DND-41 (cell line): ENCODE measurements at regions not wholly inside any gene's neighbourhood (a gene's known extent, or its start where the extent isn't known, plus 50 kb on each side); places are given as distances from the start of the nearest gene placed in this dataset.

ENCODE experiments used
- ATAC-seq: fragments of 200-7000 bp; cut with Tn5 transposase; 3 replicates; pipeline ENCODE4 v1.9.1; 2021; ENCODE audit warnings: low read depth; ENCODE audit not compliant: insufficient read depth
- DNase-seq: peaks from one replicate; pipeline ENCODE4 v3.0.0-alpha.2; 2020
- H2AFZ ChIP-seq: 2 replicates; pipeline ENCODE4 v1.6.0; 2012; ENCODE audit warnings: low read depth, low read length
- H3K27ac ChIP-seq: 2 replicates; pipeline ENCODE4 v1.5.1; 2012; ENCODE audit warnings: low read length, inconsistent platforms
- H3K27me3 ChIP-seq: fragments of 200-600 bp; sonication (generic); 2 replicates; pipeline ENCODE4 v1.6.0; 2012; ENCODE audit warnings: low read length, mild to moderate bottlenecking, inconsistent platforms; ENCODE audit not compliant: insufficient read depth, poor library complexity
- H3K36me3 ChIP-seq: 2 replicates; pipeline ENCODE4 v1.5.1; 2012; ENCODE audit warnings: low read length, inconsistent platforms; ENCODE audit not compliant: insufficient read depth
- H3K4me1 ChIP-seq: 2 replicates; pipeline ENCODE4 v1.5.1; 2012; ENCODE audit warnings: mild to moderate bottlenecking, low read length; ENCODE audit not compliant: insufficient read depth
- H3K4me2 ChIP-seq: 2 replicates; pipeline ENCODE4 v1.6.0; 2012; ENCODE audit warnings: mild to moderate bottlenecking, moderate library complexity, low read length, inconsistent platforms; ENCODE audit not compliant: insufficient read depth
- H3K4me3 ChIP-seq, 2 experiments: fragments of 200-600 bp in 1 of 2; shearing (Covaris generic) in 1 of 2; 2 replicates each; pipeline ENCODE4 v1.5.1; 2012 to 2016; ENCODE audit warnings: inconsistent platforms in 2 of 2, low read length in 2 of 2, mild to moderate bottlenecking in 2 of 2, low read depth in 1 of 2, moderate library complexity in 1 of 2
- H3K79me2 ChIP-seq: 2 replicates; pipeline ENCODE4 v1.6.0; 2012; ENCODE audit warnings: low read length, inconsistent platforms; ENCODE audit not compliant: insufficient read depth
- H3K9ac ChIP-seq: 2 replicates; pipeline ENCODE4 v1.6.0; 2012; ENCODE audit warnings: low read depth, mild to moderate bottlenecking, inconsistent platforms, low read length, moderate library complexity
- H3K9me3 ChIP-seq: 2 replicates; pipeline ENCODE4 v1.5.1; 2012; ENCODE audit warnings: low read length, moderate library complexity, mild to moderate bottlenecking, inconsistent platforms; ENCODE audit not compliant: insufficient read depth, severe bottlenecking
- H4K20me1 ChIP-seq: 2 replicates; pipeline ENCODE4 v1.6.0; 2012; ENCODE audit warnings: low read length; ENCODE audit not compliant: insufficient read depth
- CTCF ChIP-seq: IDR thresholded peaks from 2 replicates; pipeline ENCODE4 v1.5.1; 2012; ENCODE audit warnings: borderline replicate concordance, low read length, moderate library complexity, mild to moderate bottlenecking; ENCODE audit not compliant: poor library complexity, severe bottlenecking; ENCODE audit errors: extremely low read depth
- EZH2 ChIP-seq: IDR thresholded peaks from 3 replicates; pipeline ENCODE4 v1.6.1; 2012; ENCODE audit warnings: borderline replicate concordance, low read depth, mild to moderate bottlenecking, moderate library complexity, low read length, inconsistent platforms; ENCODE audit not compliant: severe bottlenecking

DNA sequence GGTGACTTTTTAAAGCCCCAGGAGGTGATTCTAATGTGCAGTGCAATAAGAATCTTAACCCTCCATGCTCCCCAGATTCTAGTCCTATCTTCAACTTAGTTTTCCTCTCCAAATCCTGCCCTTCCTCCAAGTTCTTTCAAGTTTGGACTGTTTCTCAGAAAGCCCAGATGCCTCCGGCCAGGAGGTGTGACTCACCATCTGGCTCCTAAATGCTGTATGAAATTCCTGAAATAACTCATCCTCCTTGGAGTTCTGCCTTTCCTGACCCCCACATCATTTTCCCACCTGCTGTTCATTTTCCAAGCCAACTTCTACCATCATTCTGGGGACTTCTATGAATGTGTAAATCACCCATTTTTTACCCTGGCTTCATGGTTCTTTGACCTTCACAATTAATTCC lies 118.2 kb upstream of the NOL4 start:
- Histone ChIP-seq H3K36me3 (no peaks in the 10 kb centered on the region), H3K4me2 (no peak overlapping the region), H3K4me3 (no peak overlapping the region), H3K27ac (no peak overlapping the region), H3K9me3 (no peaks in the 10 kb centered on the region), H3K4me1 (no peaks in the 10 kb centered on the region), H2AFZ (no peak overlapping the region), H3K79me2 (no peaks in the 10 kb centered on the region), H3K27me3 (no peaks in the 10 kb centered on the region), H4K20me1 (no peaks in the 10 kb centered on the region), H3K9ac (no peak overlapping the region)
- ATAC-seq: no peak
- no peak for TF ChIP-seq EZH2
- TF ChIP-seq CTCF: no peak
- no peak for DNase-seq

DNA sequence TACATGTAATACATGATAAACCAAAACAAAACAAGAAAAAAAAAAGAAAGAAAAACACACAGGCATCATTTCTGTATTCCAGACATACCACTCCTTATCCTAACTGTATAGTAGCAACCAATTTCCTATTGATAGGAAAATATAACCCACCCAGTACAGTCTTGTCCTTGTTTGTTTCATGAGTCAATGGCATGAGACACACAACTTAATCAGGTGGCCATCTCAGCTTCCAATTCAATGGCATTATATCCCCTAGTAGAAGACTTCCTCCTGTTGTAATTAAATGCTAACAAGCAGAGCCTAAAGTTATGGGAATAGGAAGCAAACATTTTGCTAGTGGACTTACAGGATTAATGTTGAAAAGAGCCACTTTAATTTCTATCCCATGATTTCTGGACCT lies 121.0 kb upstream of the NOL4 start:
- no peaks in the 10 kb centered on the region for H3K27me3 ChIP-seq
- H3K79me2 ChIP-seq: no peaks in the 10 kb centered on the region
- no peak overlapping the region for H3K4me2 ChIP-seq
- ATAC-seq (no peak), DNase-seq (no peak)
- H4K20me1 ChIP-seq: no peaks in the 10 kb centered on the region
- no peak overlapping the region for H3K9ac ChIP-seq
- no peak overlapping the region for H2AFZ ChIP-seq
- H3K4me3 ChIP-seq: no peak overlapping the region
- no peaks in the 10 kb centered on the region for H3K9me3 ChIP-seq
- no peak overlapping the region for H3K27ac ChIP-seq
- no peaks in the 10 kb centered on the region for H3K4me1 ChIP-seq
- TF ChIP-seq EZH2: no peak
- TF ChIP-seq CTCF: no peak
- no peaks in the 10 kb centered on the region for H3K36me3 ChIP-seq

DNA sequence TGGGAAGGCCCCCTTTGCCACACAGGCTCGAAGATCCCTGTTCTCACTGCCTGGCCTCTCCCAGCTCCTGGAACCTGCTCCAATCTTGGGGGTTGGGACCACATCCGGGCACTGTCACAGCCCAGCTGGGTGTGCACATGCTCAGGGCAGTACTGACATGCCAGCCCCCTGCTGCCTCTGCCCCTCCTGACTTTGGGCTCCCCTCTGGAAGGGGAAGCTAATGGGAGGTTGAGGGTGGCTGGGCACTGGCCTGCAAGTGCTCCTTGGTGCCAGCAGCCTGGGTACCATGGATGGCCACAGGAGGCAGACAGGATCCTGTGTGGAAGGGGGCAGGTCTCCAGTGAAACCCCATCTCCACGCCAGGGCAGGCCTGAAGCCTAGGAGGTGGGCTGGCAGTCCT lies 126.1 kb upstream of the NOL4 start:
- no peaks in the 10 kb centered on the region for H4K20me1 ChIP-seq
- H2AFZ ChIP-seq: no peak overlapping the region
- no peaks in the 10 kb centered on the region for H3K27me3 ChIP-seq
- no peak overlapping the region for H3K9ac ChIP-seq
- H3K4me1 ChIP-seq: no peaks in the 10 kb centered on the region
- H3K79me2 ChIP-seq: no peaks in the 10 kb centered on the region
- ATAC-seq (no peak), DNase-seq (no peak)
- no peaks in the 10 kb centered on the region for H3K36me3 ChIP-seq
- no peak overlapping the region for H3K4me2 ChIP-seq
- no peak overlapping the region for H3K4me3 ChIP-seq
- H3K27ac ChIP-seq: no peak overlapping the region
- H3K9me3 ChIP-seq: no peaks in the 10 kb centered on the region
- TF ChIP-seq CTCF: no peak
- no peak for TF ChIP-seq EZH2
